Right atrium auricular region (tissue), 2 donors: ENCODE measurements at regions not wholly inside any gene's neighbourhood (a gene's known extent, or its start where the extent isn't known, plus 50 kb on each side); places are given as distances from the start of the nearest gene placed in this dataset.
"Not testable (repeated sequence)": the region's sequence is repeated elsewhere in the genome, so short reads cannot be mapped to it uniquely, and the experiment has no call there.

ENCODE experiments used
- DNase-seq: peaks from one replicate; pipeline ENCODE4 v3.0.0-alpha.2; 2019; ENCODE audit warnings: low spot score
- H3K27ac ChIP-seq, 2 donors: fragments of 200-600 bp; sonication (generic); 1 replicate in 1 of 2; 2 replicates in 1 of 2; pipeline ENCODE4 v1.5.1; 2016 to 2019
- H3K27me3 ChIP-seq, 2 donors: fragments of 200-600 bp; sonication (generic); one replicate each; pipeline versions ENCODE4 v1.5.1 to v1.6.0; 2017 to 2019
- H3K36me3 ChIP-seq: fragments of 200-600 bp; sonication (generic); one replicate; pipeline ENCODE4 v1.5.1; 2016
- H3K4me1 ChIP-seq, 2 donors: fragments of 200-600 bp; sonication (generic); one replicate each; pipeline versions ENCODE4 v1.5.1 to v1.6.0; 2017 to 2019
- H3K4me3 ChIP-seq, 2 donors: fragments of 200-600 bp; sonication (generic); 1 replicate in 1 of 2; 2 replicates in 1 of 2; pipeline ENCODE4 v1.5.1; 2017 to 2019; ENCODE audit warnings: mild to moderate bottlenecking in 1 of 2, moderate library complexity in 1 of 2
- H3K9me3 ChIP-seq, 2 donors: fragments of 200-600 bp; sonication (generic); one replicate each; pipeline ENCODE4 v1.5.1; 2019
- CTCF ChIP-seq, 2 donors: fragments of 200-600 bp; sonication (generic); IDR thresholded peaks; one replicate each; pipeline ENCODE4 v1.5.1; 2019; ENCODE audit warnings: antibody characterized with exemption in 2 of 2

- H3K27me3 ChIP-seq, result no peaks in the 10 kb centered on the region
- H3K4me3 ChIP-seq, result no peak overlapping the region
- no peaks in the 10 kb centered on the region for H3K9me3 ChIP-seq
- DNase-seq, result no peak
- TF ChIP-seq CTCF (IDR thresholded peaks at IDR 0.05), result no peak
- no peaks in the 10 kb centered on the region for H3K36me3 ChIP-seq
- H3K27ac ChIP-seq, result no peak overlapping the region
- H3K4me1 ChIP-seq, result no peaks in the 10 kb centered on the region
Observed at GRCh38 chr4:186392017-186392416, 126.0 kb downstream of the F11 start.

GRCh38 chr4:186384328-186384727 lies 118.3 kb downstream of the F11 start:
- not testable (repeated sequence) for H3K9me3 ChIP-seq, DNase-seq, H3K27me3 ChIP-seq, H3K4me3 ChIP-seq, H3K36me3 ChIP-seq, H3K4me1 ChIP-seq, H3K27ac ChIP-seq

DNA sequence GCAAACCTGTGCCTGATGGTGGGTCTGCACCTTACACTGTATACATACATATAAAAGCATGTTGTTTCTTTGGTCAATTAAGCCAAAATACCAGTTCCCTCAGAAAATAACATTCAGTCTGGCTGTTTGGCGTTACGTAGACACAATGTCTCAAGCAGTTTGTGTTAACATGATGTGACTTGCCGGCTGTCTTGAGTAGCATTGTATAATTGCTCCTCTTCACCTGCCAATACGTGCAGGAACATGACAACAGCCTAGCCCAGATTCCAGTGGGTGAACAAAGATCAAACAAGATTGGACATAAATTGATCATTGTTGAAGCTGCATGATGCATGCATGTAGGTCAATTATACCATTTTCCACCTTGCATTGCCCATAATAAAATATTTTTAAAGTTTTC lies 102.3 kb downstream of the F11 start:
- H3K4me3 ChIP-seq, result no peak overlapping the region
- peaks cover 0 to 19% of the 10 kb centered on the region in 2 donors for H3K9me3 ChIP-seq
- DNase-seq, result no peak
- H3K4me1 ChIP-seq, result no peaks in the 10 kb centered on the region
- no peaks in the 10 kb centered on the region for H3K36me3 ChIP-seq
- H3K27me3 ChIP-seq, result no peaks in the 10 kb centered on the region
- no peak for TF ChIP-seq CTCF (IDR thresholded peaks at IDR 0.05)
- no peak overlapping the region for H3K27ac ChIP-seq

- no peak for TF ChIP-seq CTCF (IDR thresholded peaks at IDR 0.05)
- DNase-seq, result no peak
- H3K27ac ChIP-seq, result no peak overlapping the region
- no peaks in the 10 kb centered on the region for H3K4me1 ChIP-seq
- no peak overlapping the region for H3K4me3 ChIP-seq
- peaks cover 0 to 32% of the 10 kb centered on the region in 2 donors for H3K9me3 ChIP-seq
- H3K36me3 ChIP-seq, result no peaks in the 10 kb centered on the region
- H3K27me3 ChIP-seq, result no peaks in the 10 kb centered on the region
Observed at GRCh38 chr4:186366326-186366725, 100.3 kb downstream of the F11 start.

DNA sequence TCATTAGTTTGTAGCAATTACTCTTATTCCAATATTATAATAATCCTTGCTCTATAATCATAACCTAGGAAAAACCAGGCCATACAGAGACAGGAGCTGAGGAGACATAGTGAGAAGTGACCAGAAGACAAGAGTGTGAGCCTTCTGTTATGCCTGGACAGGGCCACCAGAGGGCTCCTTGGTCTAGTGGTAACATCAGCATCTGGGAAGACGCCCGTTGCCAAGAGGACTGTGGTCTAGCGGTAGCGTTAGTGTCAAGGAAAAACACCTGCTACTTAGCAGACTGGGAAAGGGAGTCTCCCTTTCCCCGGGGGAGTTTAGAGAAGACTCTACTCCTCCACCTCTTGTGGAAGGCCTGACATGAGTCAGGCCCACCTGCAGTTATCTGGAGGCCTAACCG lies 97.0 kb downstream of the F11 start:
- DNase-seq, H3K4me3 ChIP-seq, H3K27me3 ChIP-seq, H3K36me3 ChIP-seq, H3K27ac ChIP-seq, H3K4me1 ChIP-seq: not testable (repeated sequence)
- H3K9me3 ChIP-seq, result peaks cover 0 to 32% of the 10 kb centered on the region in 2 donors

GRCh38 chr4:186360551-186360950 lies 94.6 kb downstream of the F11 start:
- H3K27me3 ChIP-seq, result no peaks in the 10 kb centered on the region
- H3K36me3 ChIP-seq, result no peaks in the 10 kb centered on the region
- DNase-seq, result no peak
- H3K4me3 ChIP-seq, result no peak overlapping the region
- no peak overlapping the region for H3K27ac ChIP-seq
- H3K4me1 ChIP-seq, result no peaks in the 10 kb centered on the region
- no peak for TF ChIP-seq CTCF (IDR thresholded peaks at IDR 0.05)
- H3K9me3 ChIP-seq, result peaks cover 0 to 32% of the 10 kb centered on the region in 2 donors

GRCh38 chr4:186351668-186352194 lies 85.7 kb downstream of the F11 start:
- Histone ChIP-seq H3K27me3 (no peaks in the 10 kb centered on the region), H3K4me3 (no peak overlapping the region), H3K27ac (no peak overlapping the region), H3K4me1 (no peaks in the 10 kb centered on the region), H3K36me3 (no peaks in the 10 kb centered on the region), H3K9me3 (no peaks in the 10 kb centered on the region)
- no peak for TF ChIP-seq CTCF (IDR thresholded peaks at IDR 0.05)
- no peak for DNase-seq
